VCaP (cell line): ENCODE measurements at regions not wholly inside any gene's neighbourhood (a gene's known extent, or its start where the extent isn't known, plus 50 kb on each side); places are given as distances from the start of the nearest gene placed in this dataset.
A peak's percentile ranks its signal among the peaks of the same experiment; 100 is the strongest.

ENCODE experiments used
- H3K27ac ChIP-seq: fragments of 450-650 bp; 2 replicates; pipeline ENCODE4 v1.5.1; 2017
- TF ChIP-seq, protein P1 (sequence below): fragments of 450-650 bp; conservative IDR thresholded peaks from 2 replicates; pipeline ENCODE4 v1.5.1; 2017; ENCODE audit warnings: mild to moderate bottlenecking, moderate library complexity

DNA sequence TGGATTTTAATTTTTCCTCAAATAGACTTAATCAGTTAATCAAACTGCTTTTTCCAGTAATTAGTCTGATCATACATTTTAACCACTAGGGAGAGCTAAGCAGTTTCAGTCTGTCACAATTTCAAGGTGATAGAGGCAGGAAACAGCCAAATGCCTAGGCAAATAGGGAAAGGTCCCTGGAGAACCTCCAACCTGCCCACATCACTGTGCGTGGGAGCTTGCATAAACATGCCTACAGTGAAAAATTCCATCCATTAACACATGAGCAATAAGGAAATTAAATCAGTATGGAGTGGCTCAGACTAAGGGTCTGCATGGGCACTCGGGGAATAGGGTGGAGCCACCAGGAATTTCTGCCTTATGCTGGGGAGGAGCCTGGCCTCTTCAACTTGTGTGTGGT lies 74.6 kb downstream of the AASDHPPT start:
- no peak overlapping the region for H3K27ac ChIP-seq
- TF ChIP-seq, protein P1, sequence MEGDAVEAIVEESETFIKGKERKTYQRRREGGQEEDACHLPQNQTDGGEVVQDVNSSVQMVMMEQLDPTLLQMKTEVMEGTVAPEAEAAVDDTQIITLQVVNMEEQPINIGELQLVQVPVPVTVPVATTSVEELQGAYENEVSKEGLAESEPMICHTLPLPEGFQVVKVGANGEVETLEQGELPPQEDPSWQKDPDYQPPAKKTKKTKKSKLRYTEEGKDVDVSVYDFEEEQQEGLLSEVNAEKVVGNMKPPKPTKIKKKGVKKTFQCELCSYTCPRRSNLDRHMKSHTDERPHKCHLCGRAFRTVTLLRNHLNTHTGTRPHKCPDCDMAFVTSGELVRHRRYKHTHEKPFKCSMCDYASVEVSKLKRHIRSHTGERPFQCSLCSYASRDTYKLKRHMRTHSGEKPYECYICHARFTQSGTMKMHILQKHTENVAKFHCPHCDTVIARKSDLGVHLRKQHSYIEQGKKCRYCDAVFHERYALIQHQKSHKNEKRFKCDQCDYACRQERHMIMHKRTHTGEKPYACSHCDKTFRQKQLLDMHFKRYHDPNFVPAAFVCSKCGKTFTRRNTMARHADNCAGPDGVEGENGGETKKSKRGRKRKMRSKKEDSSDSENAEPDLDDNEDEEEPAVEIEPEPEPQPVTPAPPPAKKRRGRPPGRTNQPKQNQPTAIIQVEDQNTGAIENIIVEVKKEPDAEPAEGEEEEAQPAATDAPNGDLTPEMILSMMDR = peak; percentile 59

DNA sequence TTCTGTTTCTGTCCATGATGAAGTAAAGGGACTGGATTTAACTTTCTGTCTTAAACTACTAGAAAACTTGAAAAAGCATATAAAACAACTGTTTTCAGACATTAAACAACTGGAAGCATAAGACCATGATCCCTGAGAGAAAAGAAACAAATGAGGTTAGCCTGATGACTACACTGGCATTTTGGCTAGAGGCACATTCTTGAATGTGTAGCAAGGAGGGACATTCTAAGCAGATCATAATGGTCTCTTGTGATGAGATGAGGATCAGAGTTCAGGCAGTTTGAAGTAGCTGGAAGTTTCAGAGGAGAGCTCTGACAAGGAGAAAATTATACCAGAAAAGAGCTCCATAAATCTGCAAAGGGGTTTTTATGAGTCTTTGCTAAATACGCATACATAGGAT lies 75.4 kb downstream of the AASDHPPT start:
- TF ChIP-seq, protein P1 = no peak
- no peak overlapping the region for H3K27ac ChIP-seq

GRCh38 chr11:106156290-106156937 lies 79.0 kb downstream of the AASDHPPT start:
- TF ChIP-seq, protein P1 = peak; percentile 84
- peak overlapping the region; percentile 1; the same call in 1 of the 2 replicates for H3K27ac ChIP-seq

DNA sequence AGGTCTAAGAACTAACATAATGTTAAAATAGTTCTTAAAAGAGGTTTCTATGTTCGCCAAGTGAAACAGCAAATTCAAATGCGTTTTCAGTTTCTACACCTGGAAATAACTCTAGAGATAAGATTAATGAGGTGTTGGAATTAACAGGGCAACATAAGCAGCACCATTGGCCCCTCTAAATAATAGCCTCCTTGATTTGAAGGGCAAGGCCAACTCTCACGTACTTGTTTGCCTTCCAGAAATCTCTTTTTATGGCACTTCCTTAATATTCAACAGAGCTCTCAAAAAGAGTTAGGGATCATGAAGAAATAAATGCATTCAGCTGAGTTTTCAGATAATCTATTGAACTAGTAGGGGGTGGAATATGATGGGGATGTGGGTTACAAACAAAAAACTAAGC lies 80.9 kb downstream of the AASDHPPT start:
- H3K27ac ChIP-seq = no peak overlapping the region
- TF ChIP-seq, protein P1 = no peak

DNA sequence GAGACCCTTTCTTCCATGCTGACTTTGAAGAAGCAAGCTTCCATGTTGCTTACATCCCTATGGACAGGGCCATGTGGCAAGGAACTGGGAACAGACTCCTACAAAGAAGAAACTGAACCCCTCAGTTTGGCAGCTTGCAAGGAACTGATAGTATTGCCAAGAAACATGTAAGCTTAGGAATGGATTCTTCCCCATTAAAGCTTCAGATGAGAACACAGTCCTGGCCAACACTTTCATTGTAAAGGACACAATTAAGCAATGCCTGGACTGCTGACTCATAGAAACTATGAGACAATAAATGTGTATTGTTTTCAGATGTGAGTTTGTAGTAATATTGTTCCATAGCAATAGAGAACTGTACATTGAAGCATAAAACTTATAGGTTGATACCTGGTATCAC lies 82.4 kb downstream of the AASDHPPT start:
- TF ChIP-seq, protein P1 = no peak

GRCh38 chr11:106160494-106160893 lies 83.0 kb downstream of the AASDHPPT start:
- TF ChIP-seq, protein P1 = no peak
- H3K27ac ChIP-seq = no peak overlapping the region

More for the DNA sequence above, 82.4 kb downstream of the AASDHPPT start:
- H3K27ac ChIP-seq = no peak overlapping the region

GRCh38 chr11:106161775-106162634 lies 84.5 kb downstream of the AASDHPPT start:
- TF ChIP-seq, protein P1 = no peak
- no peak overlapping the region for H3K27ac ChIP-seq
